ENCODE measurements at regions not wholly inside any gene's neighbourhood (a gene's known extent, or its start where the extent isn't known, plus 50 kb on each side); places are given as distances from the start of the nearest gene placed in this dataset.

- H3K4me1 Mint-ChIP-seq: peaks cover 33% of the 10 kb centered on the region
- no peak overlapping the region for H3K4me3 Mint-ChIP-seq
- no peaks in the 10 kb centered on the region for H3K9me3 Mint-ChIP-seq
- no peak for TF ChIP-seq CTCF (conservative IDR thresholded peaks at IDR 0.05)
- no peaks in the 10 kb centered on the region for H3K27me3 Mint-ChIP-seq (ENCODE audit: low read depth)
- no peak for DNase-seq (ENCODE audit: low read depth, low spot score)
- H3K27ac Mint-ChIP-seq (ENCODE audit: unreplicated experiment): no peak overlapping the region
- H3K36me3 Mint-ChIP-seq (ENCODE audit: low read depth): no peaks in the 10 kb centered on the region
Measured at GRCh38 chr14:55744321-55744720, 164.3 kb downstream of the KTN1 start.

- DNase-seq (ENCODE audit: low read depth, low spot score): no peak
- H3K36me3 Mint-ChIP-seq (ENCODE audit: low read depth): no peaks in the 10 kb centered on the region
- peaks cover 29% of the 10 kb centered on the region for H3K4me1 Mint-ChIP-seq
- no peaks in the 10 kb centered on the region for H3K27me3 Mint-ChIP-seq (ENCODE audit: low read depth)
- H3K4me3 Mint-ChIP-seq: no peak overlapping the region
- no peaks in the 10 kb centered on the region for H3K9me3 Mint-ChIP-seq
- TF ChIP-seq CTCF (conservative IDR thresholded peaks at IDR 0.05): no peak
- peak overlapping the region; percentile 8 for H3K27ac Mint-ChIP-seq (ENCODE audit: unreplicated experiment)
Measured at GRCh38 chr14:55745906-55746305, 165.9 kb downstream of the KTN1 start.

GRCh38 chr14:55746558-55746957, 166.6 kb downstream of the KTN1 start:
- Mint-ChIP-seq H3K4me3 (no peak overlapping the region), H3K27me3 (ENCODE audit: low read depth) (no peaks in the 10 kb centered on the region), H3K9me3 (no peaks in the 10 kb centered on the region), H3K27ac (ENCODE audit: unreplicated experiment) (no peak overlapping the region), H3K4me1 (peaks cover 29% of the 10 kb centered on the region), H3K36me3 (ENCODE audit: low read depth) (no peaks in the 10 kb centered on the region)
- no peak for TF ChIP-seq CTCF (conservative IDR thresholded peaks at IDR 0.05)
- no peak for DNase-seq (ENCODE audit: low read depth, low spot score)

- no peak overlapping the region for H3K27ac Mint-ChIP-seq (ENCODE audit: unreplicated experiment)
- no peaks in the 10 kb centered on the region for H3K36me3 Mint-ChIP-seq (ENCODE audit: low read depth)
- H3K4me1 Mint-ChIP-seq: peaks cover 31% of the 10 kb centered on the region
Measured at GRCh38 chr14:55747186-55747585, 167.2 kb downstream of the KTN1 start.

GRCh38 chr14:55749201-55749812, 169.3 kb downstream of the KTN1 start:
- H3K9me3 Mint-ChIP-seq: no peaks in the 10 kb centered on the region
- no peak overlapping the region for H3K4me3 Mint-ChIP-seq
- H3K4me1 Mint-ChIP-seq: peaks cover 32% of the 10 kb centered on the region
- no peak overlapping the region for H3K27ac Mint-ChIP-seq (ENCODE audit: unreplicated experiment)
- no peaks in the 10 kb centered on the region for H3K27me3 Mint-ChIP-seq (ENCODE audit: low read depth)
- H3K36me3 Mint-ChIP-seq (ENCODE audit: low read depth): no peaks in the 10 kb centered on the region
- TF ChIP-seq CTCF (conservative IDR thresholded peaks at IDR 0.05): no peak
- DNase-seq (ENCODE audit: low read depth, low spot score): no peak

More at GRCh38 chr14:55747186-55747585, 167.2 kb downstream of the KTN1 start:
- H3K4me3 Mint-ChIP-seq: no peak overlapping the region
- H3K27me3 Mint-ChIP-seq (ENCODE audit: low read depth): no peaks in the 10 kb centered on the region
- no peaks in the 10 kb centered on the region for H3K9me3 Mint-ChIP-seq
- TF ChIP-seq CTCF (conservative IDR thresholded peaks at IDR 0.05): no peak
- no peak for DNase-seq (ENCODE audit: low read depth, low spot score)
